Tibial nerve (tissue), 4 donors: ENCODE measurements at regions not wholly inside any gene's neighbourhood (a gene's known extent, or its start where the extent isn't known, plus 50 kb on each side); places are given as distances from the start of the nearest gene placed in this dataset.

Experiments
- EP300 ChIP-seq, 2 donors: sonication (generic); formaldehyde crosslinking; IDR thresholded peaks; one replicate each; pipeline ENCODE4 v1.6.1; 2017; ENCODE audit warnings: antibody characterized with exemption in 2 of 2, mild to moderate bottlenecking in 1 of 2
- TF ChIP-seq, protein P1 (sequence below), 5 experiments: fragments of 200-600 bp in 3 of 5; fragments of 450-650 bp in 2 of 5; sonication (generic) in 3 of 5; IDR thresholded peaks; one replicate each; pipeline ENCODE4 v1.5.1; 2016 to 2019; ENCODE audit warnings: antibody characterized with exemption in 5 of 5, mild to moderate bottlenecking in 3 of 5, moderate library complexity in 2 of 5

- TF ChIP-seq, protein P1, sequence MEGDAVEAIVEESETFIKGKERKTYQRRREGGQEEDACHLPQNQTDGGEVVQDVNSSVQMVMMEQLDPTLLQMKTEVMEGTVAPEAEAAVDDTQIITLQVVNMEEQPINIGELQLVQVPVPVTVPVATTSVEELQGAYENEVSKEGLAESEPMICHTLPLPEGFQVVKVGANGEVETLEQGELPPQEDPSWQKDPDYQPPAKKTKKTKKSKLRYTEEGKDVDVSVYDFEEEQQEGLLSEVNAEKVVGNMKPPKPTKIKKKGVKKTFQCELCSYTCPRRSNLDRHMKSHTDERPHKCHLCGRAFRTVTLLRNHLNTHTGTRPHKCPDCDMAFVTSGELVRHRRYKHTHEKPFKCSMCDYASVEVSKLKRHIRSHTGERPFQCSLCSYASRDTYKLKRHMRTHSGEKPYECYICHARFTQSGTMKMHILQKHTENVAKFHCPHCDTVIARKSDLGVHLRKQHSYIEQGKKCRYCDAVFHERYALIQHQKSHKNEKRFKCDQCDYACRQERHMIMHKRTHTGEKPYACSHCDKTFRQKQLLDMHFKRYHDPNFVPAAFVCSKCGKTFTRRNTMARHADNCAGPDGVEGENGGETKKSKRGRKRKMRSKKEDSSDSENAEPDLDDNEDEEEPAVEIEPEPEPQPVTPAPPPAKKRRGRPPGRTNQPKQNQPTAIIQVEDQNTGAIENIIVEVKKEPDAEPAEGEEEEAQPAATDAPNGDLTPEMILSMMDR (IDR thresholded peaks at IDR 0.05), result no peak
- TF ChIP-seq EP300 (IDR thresholded peaks at IDR 0.05), result no peak
Observed at GRCh38 chr3:83863380-83863779, 1095.4 kb upstream of the CADM2 start.
